HCT116 (cell line): ENCODE measurements at regions not wholly inside any gene's neighbourhood (a gene's known extent, or its start where the extent isn't known, plus 50 kb on each side); places are given as distances from the start of the nearest gene placed in this dataset.
"Not testable (repeated sequence)": the region's sequence is repeated elsewhere in the genome, so short reads cannot be mapped to it uniquely, and the experiment has no call there.

ENCODE experiments used
- ATAC-seq: fragments of 200-7000 bp; cut with Tn5 transposase; 2 replicates; pipeline ENCODE4 v1.9.1; 2020; ENCODE audit warnings: mild to moderate bottlenecking, moderate library complexity
- BruUV-seq: library from RNA; stranded (reverse); fragments of 400-500 nt; replicated peaks from 2 replicates; lab custom pipeline; 2021; lab: Mats Ljungman, UMichigan
- CTCF ChIA-PET: fragments of 300-600 bp; sonication (Branson Sonifier 250); formaldehyde crosslinking; loops from one replicate; lab custom pipeline; 2021; ENCODE audit warnings: antibody characterized with exemption; lab: Charles Lee
- POLR2A ChIA-PET: fragments of 300-600, 350-600 bp; sonication (Branson Sonifier 250); formaldehyde crosslinking; loops from one replicate; lab custom pipeline; 2021; ENCODE audit warnings: antibody characterized with exemption; lab: Charles Lee
- RAD21 ChIA-PET, 2 experiments: fragments of 300-600 bp; sonication (Branson Sonifier 250); formaldehyde crosslinking; loops; one replicate each; lab custom pipeline; 2023; ENCODE audit warnings: low total read pairs in 2 of 2; ENCODE audit not compliant: uncharacterized antibody in 2 of 2, unreplicated experiment in 2 of 2, low non-redundant PET in 1 of 2; lab: Charles Lee
- DNase-seq: peaks from one replicate; pipeline ENCODE4 v3.0.0-alpha.2; 2010; ENCODE audit warnings: low read depth, low spot score
- H2AFZ ChIP-seq: fragments of 200-600 bp; shearing (Covaris generic), sonication (generic); 2 replicates; pipeline ENCODE4 v1.6.1; 2017; ENCODE audit warnings: low read depth, mixed run types, mixed read lengths, antibody characterized with exemption, low read length; ENCODE audit not compliant: poor library complexity, severe bottlenecking
- H3K27ac ChIP-seq: 2 replicates; pipeline ENCODE4 v1.5.1; 2012; ENCODE audit warnings: low read depth, low read length
- H3K27me3 ChIP-seq: fragments of 200-600 bp; sonication (generic); 2 replicates; pipeline ENCODE4 v1.6.1; 2016; ENCODE audit warnings: mixed run types, low read length, mixed read lengths; ENCODE audit not compliant: insufficient read depth
- H3K36me3 ChIP-seq, 2 experiments: fragments of 200-500 bp in 1 of 2; fragments of 200-600 bp in 1 of 2; sonication (Bioruptor generic) in 1 of 2; sonication (generic) in 1 of 2; 2 replicates each; pipeline versions ENCODE4 v1.5.1 to v1.6.1; 2014 to 2016; ENCODE audit warnings: low read length in 2 of 2, inconsistent platforms in 1 of 2, mixed read lengths in 1 of 2, mixed run types in 1 of 2; ENCODE audit not compliant: insufficient read depth in 2 of 2, control insufficient read depth in 1 of 2
- H3K4me1 ChIP-seq, 2 experiments: fragments of 200-600 bp in 1 of 2; sonication (generic) in 1 of 2; 2 replicates each; pipeline versions ENCODE4 v1.5.1 to v1.6.1; 2012 to 2017; ENCODE audit warnings: low read length in 2 of 2, inconsistent platforms in 1 of 2, mild to moderate bottlenecking in 1 of 2, mixed read lengths in 1 of 2, mixed run types in 1 of 2, moderate library complexity in 1 of 2; ENCODE audit not compliant: insufficient read depth in 2 of 2, control insufficient read depth in 1 of 2
- H3K4me2 ChIP-seq: fragments of 200-600 bp; sonication (generic); 2 replicates; pipeline ENCODE4 v1.6.1; 2017; ENCODE audit warnings: mixed run types, low read length, mixed read lengths
- H3K4me3 ChIP-seq, 2 experiments: fragments of 200-600 bp in 1 of 2; sonication (generic) in 1 of 2; replicated peaks in 1 of 2; 2 replicates each; pipeline ENCODE4 v1.5.1; 2011 to 2016; ENCODE audit warnings: low read length in 2 of 2, control low read depth in 1 of 2, low read depth in 1 of 2, mild to moderate bottlenecking in 1 of 2, mixed read lengths in 1 of 2, mixed run types in 1 of 2
- H3K79me2 ChIP-seq: fragments of 200-600 bp; sonication (generic); 2 replicates; pipeline ENCODE4 v1.6.1; 2017; ENCODE audit warnings: mild to moderate bottlenecking, mixed run types, low read length, moderate library complexity, mixed read lengths; ENCODE audit not compliant: insufficient read depth
- H3K9ac ChIP-seq: fragments of 200-600 bp; sonication (generic); 2 replicates; pipeline ENCODE4 v1.6.1; 2016; ENCODE audit warnings: low read length, mixed read lengths
- H3K9me2 ChIP-seq: fragments of 200-600 bp; sonication (generic), shearing (Covaris generic); 2 replicates; pipeline ENCODE4 v1.6.1; 2017; ENCODE audit warnings: mixed run types, mild to moderate bottlenecking, moderate library complexity; ENCODE audit not compliant: insufficient read depth
- H3K9me3 ChIP-seq, 2 experiments: fragments of 200-500 bp in 1 of 2; fragments of 200-600 bp in 1 of 2; sonication (Bioruptor generic) in 1 of 2; sonication (generic) in 1 of 2; 2 replicates each; pipeline ENCODE4 v1.6.1; 2014 to 2017; ENCODE audit warnings: low read length in 2 of 2, mixed read lengths in 2 of 2, inconsistent platforms in 1 of 2, low read depth in 1 of 2, mild to moderate bottlenecking in 1 of 2, mixed run types in 1 of 2, moderate library complexity in 1 of 2; ENCODE audit not compliant: control insufficient read depth in 1 of 2, insufficient read depth in 1 of 2
- H4K20me1 ChIP-seq: fragments of 200-600 bp; sonication (generic), shearing (Covaris generic); 2 replicates; pipeline ENCODE4 v1.6.1; 2017; ENCODE audit warnings: mixed run types, mild to moderate bottlenecking, moderate library complexity; ENCODE audit not compliant: insufficient read depth
- JUND ChIP-seq: IDR thresholded peaks from 2 replicates; pipeline ENCODE4 v1.6.1; 2012
- MAX ChIP-seq: IDR thresholded peaks from 2 replicates; pipeline ENCODE4 v1.6.1; 2012
- RAD21 ChIP-seq: IDR thresholded peaks from 2 replicates; pipeline ENCODE4 v1.6.1; 2012; ENCODE audit warnings: low read depth, mild to moderate bottlenecking
- SRF ChIP-seq: IDR thresholded peaks from 2 replicates; pipeline ENCODE4 v1.6.1; 2012; ENCODE audit warnings: low read depth
- intact Hi-C: fragments of 100-400 bp; cut with micrococcal nuclease; formaldehyde crosslinking; loops from 2 replicates; pipeline ENCODE4 v1.10.0; 2022

- Histone ChIP-seq H3K4me1 (no peaks in the 10 kb centered on the region), H3K27me3 (no peaks in the 10 kb centered on the region), H3K9me3 (no peaks in the 10 kb centered on the region; a peak in 1 of 4 replicates), H4K20me1 (no peaks in the 10 kb centered on the region), H3K4me3 (no peak overlapping the region), H3K9me2 (no peaks in the 10 kb centered on the region), H3K27ac (no peak overlapping the region), H3K9ac (no peak overlapping the region), H3K36me3 (no peaks in the 10 kb centered on the region), H3K4me2 (no peak overlapping the region), H2AFZ (no peak overlapping the region), H3K79me2 (no peaks in the 10 kb centered on the region)
- ChIA-PET POLR2A (no interaction called here), RAD21 (no interaction called here), CTCF (no interaction called here)
- no peak for ATAC-seq
- intact Hi-C loops, result no loop called here
- DNase-seq, result no peak
- no TSS peak for BruUV-seq
- TF ChIP-seq MAX (no peak), SRF (no peak), JUND (no peak), RAD21 (no peak)
- TF ChIP-seq, all 23 proteins: peak for 0
These were observed 337.0 kb upstream of the SLITRK5 start for GRCh38 chr13:87334176-87334575.

- BruUV-seq, ATAC-seq, CTCF ChIA-PET: not testable (repeated sequence)
These were observed 334.8 kb upstream of the SLITRK5 start for GRCh38 chr13:87336346-87336889.

More at GRCh38 chr13:87336346-87336889, 334.8 kb upstream of the SLITRK5 start:
- H3K36me3 ChIP-seq, H3K9me3 ChIP-seq, H3K4me3 ChIP-seq, H3K4me2 ChIP-seq, DNase-seq, H3K9ac ChIP-seq, intact Hi-C loops, H3K79me2 ChIP-seq, RAD21 ChIA-PET, H3K27me3 ChIP-seq, POLR2A ChIA-PET, H4K20me1 ChIP-seq, H3K27ac ChIP-seq, H3K9me2 ChIP-seq, H2AFZ ChIP-seq, H3K4me1 ChIP-seq: not testable (repeated sequence)
